HG03280 (cell line): ENCODE measurements at regions not wholly inside any gene's neighbourhood (a gene's known extent, or its start where the extent isn't known, plus 50 kb on each side); places are given as distances from the start of the nearest gene placed in this dataset.
"Not testable (repeated sequence)": the region's sequence is repeated elsewhere in the genome, so short reads cannot be mapped to it uniquely, and the experiment has no call there.

Source experiments
- ATAC-seq: cut with Tn5 transposase; IDR thresholded peaks from one replicate; pipeline ENCODE4 v1.9.1; 2021; ENCODE audit warnings: mild to moderate bottlenecking, moderate library complexity; ENCODE audit not compliant: unreplicated experiment

DNA sequence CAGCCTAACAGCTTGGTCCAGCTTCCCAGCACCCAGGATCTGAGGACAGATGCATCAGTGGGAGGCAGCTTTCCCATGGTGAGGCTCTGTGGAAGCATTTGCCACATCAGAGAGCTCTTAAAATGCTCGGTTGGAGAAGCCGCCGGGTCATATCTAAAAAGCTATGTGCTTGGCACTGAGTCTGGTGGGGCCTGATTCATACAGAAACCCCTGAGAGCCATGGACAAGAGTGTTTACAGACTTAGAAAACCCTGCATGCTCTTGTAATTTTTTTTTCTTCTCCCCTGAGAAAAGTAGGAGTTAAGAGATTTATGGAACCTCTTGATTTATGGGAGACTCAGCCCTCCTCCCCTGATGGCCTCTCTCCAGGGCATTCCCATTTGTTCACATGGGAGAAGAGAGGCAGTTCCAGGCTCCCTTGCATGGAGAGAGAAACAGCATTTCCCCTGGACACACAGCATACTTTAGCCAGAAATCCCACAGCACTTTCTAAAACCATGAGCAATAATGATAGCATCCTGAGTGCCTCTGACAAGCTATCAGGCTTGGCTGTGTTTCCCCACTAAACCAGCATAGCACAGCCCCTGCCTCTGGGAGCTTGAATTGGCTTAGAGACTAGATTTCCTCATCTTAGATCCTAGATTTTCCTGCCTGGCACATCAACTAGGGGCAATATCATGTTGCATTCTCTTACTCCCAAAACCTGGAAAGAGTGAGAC lies 322.1 kb upstream of the AUTS2 start:
- no peak for ATAC-seq

- no peak for ATAC-seq
Observed at GRCh38 chr7:69277366-69277765, 320.9 kb upstream of the AUTS2 start.

DNA sequence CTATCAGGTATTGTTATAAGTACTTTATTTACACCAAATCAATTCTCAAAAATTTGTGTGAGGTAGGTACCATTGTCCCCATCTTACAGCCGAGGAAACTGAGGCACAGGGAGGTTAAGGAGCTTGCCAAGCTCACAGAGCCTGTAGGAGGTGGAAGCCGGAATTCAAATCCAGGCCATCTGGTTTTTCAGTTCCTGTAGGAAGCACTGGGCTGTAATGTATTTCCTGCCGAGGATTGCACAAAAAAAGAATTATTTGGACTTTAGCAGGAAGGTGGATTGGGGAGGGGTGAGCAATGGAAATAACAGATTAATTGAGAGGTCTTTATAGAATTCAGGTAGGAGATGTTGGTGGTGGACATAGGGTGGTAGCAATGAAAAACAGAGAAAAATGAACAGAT lies 315.3 kb upstream of the AUTS2 start:
- ATAC-seq, result no peak

DNA sequence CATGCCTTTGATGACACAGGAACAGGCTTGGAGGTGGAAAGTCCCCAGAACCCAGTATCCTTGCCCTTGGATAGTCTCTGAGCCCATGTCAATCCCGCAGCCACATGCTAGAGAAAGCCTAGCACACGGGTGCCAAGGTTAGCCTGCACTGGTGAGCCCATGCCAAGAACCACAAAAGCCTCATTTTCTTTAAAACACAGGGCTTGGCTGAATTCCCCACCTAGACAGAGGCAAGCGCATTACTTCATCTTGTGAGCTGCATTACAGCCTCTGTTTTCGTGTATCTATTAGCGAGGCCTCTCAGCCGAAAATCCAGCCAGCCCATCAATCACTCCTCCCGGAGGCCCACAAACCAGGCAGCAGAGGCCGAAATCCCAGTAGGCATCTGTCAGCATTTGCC lies 314.9 kb upstream of the AUTS2 start:
- ATAC-seq, result no peak

GRCh38 chr7:69285854-69286253 lies 312.4 kb upstream of the AUTS2 start:
- ATAC-seq, result no peak

DNA sequence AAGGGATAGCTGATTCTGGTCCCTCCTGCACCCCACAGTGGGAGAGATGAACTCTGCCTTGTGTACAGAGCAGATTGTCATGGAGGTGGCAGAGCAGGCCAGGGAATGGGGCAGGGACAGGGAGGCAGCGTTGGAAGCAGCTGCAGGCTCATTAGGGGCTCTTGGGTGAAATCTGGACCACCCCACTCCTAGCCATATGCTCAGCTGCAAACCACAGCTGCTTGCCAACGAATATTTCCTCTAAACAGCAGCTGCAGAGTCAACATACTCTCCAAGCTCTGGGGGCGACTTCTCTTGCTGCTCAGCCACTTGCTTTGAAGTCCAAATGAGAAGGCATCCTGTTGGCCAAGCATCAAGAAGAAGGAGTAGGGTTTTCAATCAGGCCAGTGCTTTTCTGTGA lies 302.3 kb upstream of the AUTS2 start:
- ATAC-seq, result no peak

- ATAC-seq, result no peak
Observed at GRCh38 chr7:69301253-69301652, 297.0 kb upstream of the AUTS2 start.

DNA sequence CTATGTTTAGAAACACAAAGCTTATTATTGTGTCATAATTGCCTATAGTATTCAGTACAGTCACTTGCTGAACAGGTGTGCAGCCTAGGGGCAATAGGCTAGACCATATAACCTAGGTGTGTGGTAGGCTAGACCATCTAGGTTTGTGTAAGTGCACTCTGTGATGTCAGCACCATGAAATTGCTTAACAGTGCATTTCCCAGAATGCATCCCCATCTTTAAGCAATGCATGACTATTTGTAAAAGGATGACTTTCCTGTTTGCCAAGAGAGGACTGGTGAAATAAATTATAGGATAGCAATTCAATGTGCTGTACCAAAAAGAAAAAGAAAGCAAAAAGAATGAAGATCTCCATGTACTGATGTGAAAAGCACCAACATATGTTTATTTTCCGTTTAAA lies 288.7 kb upstream of the AUTS2 start:
- no peak for ATAC-seq

- ATAC-seq, result no peak
Observed at GRCh38 chr7:69311489-69311888, 286.8 kb upstream of the AUTS2 start.

DNA sequence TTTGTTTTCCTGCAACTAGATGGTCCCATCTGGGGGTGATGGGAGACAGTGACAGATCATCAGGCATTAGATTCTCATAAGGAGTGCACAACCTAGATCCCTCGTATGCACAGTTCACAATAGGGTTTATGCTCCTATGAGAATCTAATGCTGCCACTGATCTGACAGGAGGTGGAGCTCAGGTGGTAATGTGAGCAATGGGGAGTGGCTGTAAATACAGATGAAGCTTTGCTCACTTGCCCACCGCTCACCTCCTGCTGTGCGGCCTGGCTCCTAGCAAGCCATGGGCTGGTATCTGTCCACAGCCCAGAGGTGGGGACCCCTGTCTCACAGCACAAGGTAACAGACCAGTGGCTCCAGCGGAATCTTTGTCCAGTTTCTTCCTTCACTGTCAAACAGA lies 284.4 kb upstream of the AUTS2 start:
- not testable (repeated sequence) for ATAC-seq

DNA sequence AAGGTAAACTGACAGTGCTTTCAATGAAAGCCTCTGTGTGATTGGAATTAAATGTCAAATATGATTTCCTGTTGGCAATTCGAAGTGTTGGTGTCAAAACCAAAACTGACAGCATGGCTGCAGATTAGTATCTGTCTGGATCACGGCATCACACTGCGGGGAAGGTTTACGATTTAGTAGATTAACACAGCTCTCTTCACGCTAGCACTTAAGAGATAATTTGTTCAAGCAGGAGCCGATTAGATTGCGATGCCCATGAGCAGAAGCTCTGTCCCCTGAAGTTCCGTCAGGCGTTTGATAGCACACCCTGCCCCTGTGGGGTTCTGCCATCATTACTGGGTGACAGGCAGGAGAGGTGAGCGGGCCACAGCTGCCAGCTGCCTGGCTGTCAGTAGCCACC lies 279.5 kb upstream of the AUTS2 start:
- ATAC-seq, result no peak

GRCh38 chr7:69328516-69328915 lies 269.8 kb upstream of the AUTS2 start:
- no peak for ATAC-seq

DNA sequence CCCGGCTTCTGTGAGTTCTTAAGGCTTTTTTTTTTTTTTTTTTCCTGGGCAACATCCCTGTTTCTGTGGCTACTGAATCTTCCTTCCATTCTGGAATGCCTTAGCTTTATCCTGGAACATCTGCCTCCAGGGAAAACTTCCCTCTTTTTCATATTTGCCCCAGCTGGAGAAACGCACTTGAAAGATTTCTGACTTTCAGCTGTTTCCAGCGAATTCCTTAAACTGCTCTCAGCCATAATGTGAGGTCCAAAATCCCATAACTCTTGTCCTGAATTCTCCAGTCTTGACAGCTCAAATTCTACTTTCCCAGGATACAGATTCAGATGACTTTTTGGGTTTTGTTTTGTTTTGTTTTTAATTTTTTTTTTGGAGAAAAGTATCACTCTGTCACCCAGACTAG lies 263.6 kb upstream of the AUTS2 start:
- ATAC-seq, result no peak

GRCh38 chr7:69335331-69335730 lies 262.9 kb upstream of the AUTS2 start:
- no peak for ATAC-seq

DNA sequence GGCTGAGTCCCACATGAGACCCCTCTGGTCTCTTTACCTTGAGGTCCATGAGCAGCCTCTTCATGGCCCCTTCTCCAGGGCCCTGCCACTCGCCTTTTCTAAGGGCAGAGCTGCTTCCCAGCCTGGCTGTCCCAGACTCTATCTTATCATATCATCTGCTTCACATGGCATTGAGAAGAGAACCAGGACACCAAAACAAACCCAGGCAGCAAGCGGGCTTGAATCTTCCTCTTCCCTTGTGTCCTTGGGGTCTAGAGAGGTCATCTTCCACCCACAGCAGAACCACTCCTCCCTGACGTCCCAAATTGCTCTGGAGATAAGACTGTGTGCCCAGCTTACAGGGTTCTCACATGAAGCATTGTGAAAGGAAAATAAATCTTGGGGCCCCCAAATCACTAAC lies 261.3 kb upstream of the AUTS2 start:
- no peak for ATAC-seq

- no peak for ATAC-seq
Observed at GRCh38 chr7:69338144-69338543, 260.1 kb upstream of the AUTS2 start.

DNA sequence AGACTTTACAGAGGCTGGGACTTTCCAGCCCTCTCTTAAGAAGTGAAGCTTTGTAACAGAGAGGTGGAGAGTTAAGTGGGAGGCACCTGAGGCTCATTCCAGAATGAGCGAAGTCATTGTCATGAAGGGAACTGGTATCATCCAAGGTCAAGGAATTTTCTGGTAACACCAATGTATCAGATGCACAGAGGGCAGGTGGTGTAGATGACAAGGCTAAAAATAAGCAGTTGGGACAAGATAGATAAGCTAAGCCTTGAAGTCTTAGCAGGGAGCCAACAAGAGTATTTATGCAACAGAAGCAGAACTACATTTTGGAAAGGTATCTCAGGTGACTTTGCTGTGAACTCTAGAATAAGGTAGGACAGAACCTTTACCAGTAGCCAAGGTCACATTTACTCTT lies 257.0 kb upstream of the AUTS2 start:
- no peak for ATAC-seq

- ATAC-seq, result no peak
Observed at GRCh38 chr7:69342154-69342884, 256.0 kb upstream of the AUTS2 start.

DNA sequence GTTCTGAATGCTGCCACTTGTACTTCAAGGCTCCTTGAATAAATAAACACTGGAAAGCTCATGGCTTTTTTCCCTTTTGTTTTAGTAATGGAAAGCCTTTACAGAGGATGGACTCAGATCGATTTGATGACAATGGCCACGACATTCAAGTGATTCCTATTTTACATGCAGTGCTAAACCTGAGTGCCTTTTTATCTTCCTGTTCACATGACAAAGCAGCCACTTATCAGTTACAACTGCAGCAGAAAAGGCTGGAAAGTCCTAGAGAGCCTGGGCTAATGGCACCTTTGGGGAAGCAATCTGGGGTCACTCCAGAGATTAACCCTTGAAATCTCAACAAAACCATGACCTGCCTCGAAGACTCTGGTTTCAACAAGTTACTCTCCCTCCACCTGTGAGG lies 249.0 kb upstream of the AUTS2 start:
- ATAC-seq, result no peak

DNA sequence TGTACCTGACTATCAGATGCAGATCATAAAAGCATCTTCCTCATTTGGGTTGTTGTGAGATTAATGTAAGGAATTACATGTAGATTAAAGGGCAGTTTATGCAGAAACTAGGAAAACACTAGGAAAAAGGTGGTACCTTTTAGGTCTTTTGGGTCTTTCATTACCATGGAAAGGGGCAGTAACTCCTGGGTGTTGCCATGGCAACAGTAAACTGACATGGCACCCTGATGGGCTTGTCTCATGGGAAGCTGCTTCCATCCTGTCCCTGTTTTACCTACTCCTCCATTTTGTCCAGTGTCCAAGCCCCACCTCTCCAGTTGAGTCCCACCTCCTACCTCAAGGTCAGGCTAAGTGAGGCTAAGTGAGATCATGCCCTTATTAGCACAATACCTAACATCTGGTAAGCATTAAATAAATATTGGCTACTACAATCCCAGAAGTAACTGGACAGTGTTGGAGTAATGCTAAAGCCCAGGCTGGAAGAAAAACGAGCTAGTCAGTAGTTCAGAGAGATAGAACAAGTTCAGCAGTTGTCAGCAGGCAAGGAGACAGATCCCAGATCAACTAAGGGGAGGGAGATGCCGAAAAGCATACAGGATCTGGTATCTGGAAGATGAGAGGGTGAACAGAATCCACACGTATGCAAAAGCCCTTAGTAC lies 240.0 kb upstream of the AUTS2 start:
- ATAC-seq, result no peak

GRCh38 chr7:69359003-69359700 lies 239.1 kb upstream of the AUTS2 start:
- no peak for ATAC-seq

- no peak for ATAC-seq
Observed at GRCh38 chr7:69360913-69361312, 237.4 kb upstream of the AUTS2 start.
